CD4-positive, alpha-beta T cell treated with Interferon alpha-2 for 1 hour (primary cell): ENCODE measurements at regions not wholly inside any gene's neighbourhood (a gene's known extent, or its start where the extent isn't known, plus 50 kb on each side); places are given as distances from the start of the nearest gene placed in this dataset.
"Not testable (repeated sequence)": the region's sequence is repeated elsewhere in the genome, so short reads cannot be mapped to it uniquely, and the experiment has no call there.

Source experiments
- DNase-seq, 2 donors: peaks; one replicate each; pipeline ENCODE4 v3.0.0-alpha.2; 2020 to 2022

GRCh38 chrX:69060631-69061408, 104.4 kb downstream of the PJA1 start:
- no peak for DNase-seq

- no peak for DNase-seq
Measured at GRCh38 chrX:69055193-69055592, 110.1 kb downstream of the PJA1 start.

GRCh38 chrX:69054497-69054896, 110.8 kb downstream of the PJA1 start:
- DNase-seq: not testable (repeated sequence)

GRCh38 chrX:69051901-69052300, 113.4 kb downstream of the PJA1 start:
- DNase-seq: no peak

GRCh38 chrX:69050051-69050765, 115.0 kb downstream of the PJA1 start:
- DNase-seq: no peak

- DNase-seq: no peak
Measured at GRCh38 chrX:69046996-69047490, 118.2 kb downstream of the PJA1 start.

- DNase-seq: no peak
Measured at GRCh38 chrX:69045616-69046345, 119.5 kb downstream of the PJA1 start.

- no peak for DNase-seq
Measured at GRCh38 chrX:69038816-69039215, 126.4 kb downstream of the PJA1 start.

- no peak for DNase-seq
Measured at GRCh38 chrX:69038188-69038587, 127.1 kb downstream of the PJA1 start.

- DNase-seq: no peak
Measured at GRCh38 chrX:69037786-69038185, 127.5 kb downstream of the PJA1 start.

- no peak for DNase-seq
Measured at GRCh38 chrX:69036674-69037573, 128.3 kb downstream of the PJA1 start.

GRCh38 chrX:69034451-69034850, 130.8 kb downstream of the PJA1 start:
- DNase-seq: no peak

GRCh38 chrX:69033936-69034335, 131.3 kb downstream of the PJA1 start:
- no peak for DNase-seq

GRCh38 chrX:69032601-69033000, 132.7 kb downstream of the PJA1 start:
- DNase-seq: no peak

- no peak for DNase-seq
Measured at GRCh38 chrX:69031971-69032391, 133.3 kb downstream of the PJA1 start.

- DNase-seq: no peak
Measured at GRCh38 chrX:69031181-69031580, 134.1 kb downstream of the PJA1 start.

GRCh38 chrX:69029771-69030170, 135.5 kb downstream of the PJA1 start:
- no peak for DNase-seq

- DNase-seq: no peak
Measured at GRCh38 chrX:69028761-69029120, 136.5 kb downstream of the PJA1 start.

- no peak for DNase-seq
Measured at GRCh38 chrX:69028006-69028760, 137.1 kb downstream of the PJA1 start.

GRCh38 chrX:69027181-69028005, 137.9 kb downstream of the PJA1 start:
- no peak for DNase-seq

- DNase-seq: no peak
Measured at GRCh38 chrX:69025802-69026301, 139.4 kb downstream of the PJA1 start.
